Activated CD8-positive, alpha-beta T cell treated with anti-CD3 and anti-CD28 coated beads for 36 hours (primary cell): ENCODE measurements at regions not wholly inside any gene's neighbourhood (a gene's known extent, or its start where the extent isn't known, plus 50 kb on each side); places are given as distances from the start of the nearest gene placed in this dataset.

Experiments
- ATAC-seq: fragments of 200-7000 bp; cut with Tn5 transposase; one replicate; pipeline ENCODE4 v1.10.0; 2021; ENCODE audit warnings: mild to moderate bottlenecking, moderate library complexity
- CTCF ChIA-PET: fragments of 350-600 bp; sonication (Branson Sonifier 250); formaldehyde crosslinking; loops from one replicate; lab custom pipeline; 2021; ENCODE audit warnings: antibody characterized with exemption; lab: Charles Lee
- POLR2A ChIA-PET: fragments of 350-600 bp; sonication (Branson Sonifier 250); formaldehyde crosslinking; loops from one replicate; lab custom pipeline; 2021; ENCODE audit warnings: antibody characterized with exemption; lab: Charles Lee
- DNase-seq: peaks from one replicate; pipeline ENCODE4 v3.0.0-alpha.2; 2020
- H3K27ac Mint-ChIP-seq: one replicate; pipeline ENCODE4 v1.8.0; 2021; ENCODE audit warnings: mild to moderate bottlenecking, mixed read lengths
- H3K27me3 Mint-ChIP-seq: one replicate; pipeline ENCODE4 v1.8.0; 2021; ENCODE audit warnings: mixed read lengths
- H3K36me3 Mint-ChIP-seq: one replicate; pipeline ENCODE4 v1.8.0; 2021; ENCODE audit warnings: low read depth, mixed read lengths
- H3K4me1 Mint-ChIP-seq: one replicate; pipeline ENCODE4 v1.8.0; 2021; ENCODE audit warnings: low read depth, mixed read lengths
- H3K4me3 Mint-ChIP-seq: one replicate; pipeline ENCODE4 v1.8.0; 2021; ENCODE audit warnings: mild to moderate bottlenecking, moderate library complexity, mixed read lengths
- H3K9me3 Mint-ChIP-seq: one replicate; pipeline ENCODE4 v1.8.0; 2021; ENCODE audit warnings: mixed read lengths
- intact Hi-C: fragments of 100-400 bp; cut with micrococcal nuclease; formaldehyde crosslinking; loops from one replicate; pipeline ENCODE4 v1.10.0; 2022
- TF ChIP-seq, protein P1 (sequence below): fragments of 200-600 bp; IDR thresholded peaks from one replicate; pipeline ENCODE4 v1.8.0; 2022; ENCODE audit warnings: antibody characterized with exemption, mild to moderate bottlenecking

DNA sequence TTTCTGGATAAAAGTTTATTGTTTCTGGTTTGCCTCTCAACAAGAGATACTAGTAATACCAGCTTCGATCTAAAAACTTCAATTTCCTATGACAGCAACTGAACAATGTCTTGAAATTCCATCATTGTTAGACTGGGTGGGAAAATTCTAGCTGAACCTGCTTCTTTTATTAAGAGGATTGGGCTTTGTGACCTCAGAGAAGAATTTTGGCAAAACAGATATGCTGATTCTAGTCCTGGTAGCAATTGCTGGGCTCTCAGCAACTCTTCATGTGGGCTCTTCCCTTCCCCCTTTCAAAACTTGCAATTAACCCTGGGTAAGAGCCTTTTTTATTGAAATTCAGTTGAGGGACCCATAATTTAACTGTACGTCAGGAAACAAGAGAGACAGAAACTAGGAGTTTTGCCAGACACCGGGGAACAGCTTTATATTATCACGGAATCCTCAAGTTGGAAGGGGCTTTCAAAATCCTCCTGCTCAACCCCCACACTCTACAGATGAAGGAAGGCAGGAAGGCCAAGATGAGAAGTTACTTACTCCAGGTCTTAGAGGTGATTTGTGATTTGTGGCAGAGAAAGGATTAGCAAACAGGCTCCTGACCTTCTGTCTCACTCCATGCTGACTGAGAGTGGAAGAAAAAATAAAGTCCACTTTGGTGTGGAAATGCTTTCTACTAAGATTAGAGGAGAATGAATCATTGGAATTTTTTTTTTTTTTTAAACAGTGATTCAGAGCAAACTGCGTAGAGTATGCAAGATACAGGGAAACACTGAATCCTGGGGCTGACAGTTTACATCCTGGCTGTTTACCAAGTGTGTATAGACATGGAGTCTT is 239.0 kb upstream of the ATP2B1 start:
- intact Hi-C loops: loop anchor here (5.0 kb wide), 1 partner anchor 90 kb away; no protein-coding TSS in a partner anchor
- no peaks in the 10 kb centered on the region for H3K9me3 Mint-ChIP-seq
- H3K36me3 Mint-ChIP-seq: no peaks in the 10 kb centered on the region
- H3K27ac Mint-ChIP-seq: no peak overlapping the region
- H3K27me3 Mint-ChIP-seq: no peaks in the 10 kb centered on the region
- H3K4me1 Mint-ChIP-seq: peaks cover 51% of the 10 kb centered on the region
- peak; percentile 51 for ATAC-seq
- ChIA-PET CTCF (interaction anchor here (1.1 to 1.6 kb wide), 4 partner anchors 12 to 907 kb away, joined by 3 to 5 read pairs (median 3); no protein-coding TSS in a partner anchor), POLR2A (no interaction called here)
- H3K4me3 Mint-ChIP-seq: no peak overlapping the region
- DNase-seq: peak; percentile 9
- TF ChIP-seq, protein P1, sequence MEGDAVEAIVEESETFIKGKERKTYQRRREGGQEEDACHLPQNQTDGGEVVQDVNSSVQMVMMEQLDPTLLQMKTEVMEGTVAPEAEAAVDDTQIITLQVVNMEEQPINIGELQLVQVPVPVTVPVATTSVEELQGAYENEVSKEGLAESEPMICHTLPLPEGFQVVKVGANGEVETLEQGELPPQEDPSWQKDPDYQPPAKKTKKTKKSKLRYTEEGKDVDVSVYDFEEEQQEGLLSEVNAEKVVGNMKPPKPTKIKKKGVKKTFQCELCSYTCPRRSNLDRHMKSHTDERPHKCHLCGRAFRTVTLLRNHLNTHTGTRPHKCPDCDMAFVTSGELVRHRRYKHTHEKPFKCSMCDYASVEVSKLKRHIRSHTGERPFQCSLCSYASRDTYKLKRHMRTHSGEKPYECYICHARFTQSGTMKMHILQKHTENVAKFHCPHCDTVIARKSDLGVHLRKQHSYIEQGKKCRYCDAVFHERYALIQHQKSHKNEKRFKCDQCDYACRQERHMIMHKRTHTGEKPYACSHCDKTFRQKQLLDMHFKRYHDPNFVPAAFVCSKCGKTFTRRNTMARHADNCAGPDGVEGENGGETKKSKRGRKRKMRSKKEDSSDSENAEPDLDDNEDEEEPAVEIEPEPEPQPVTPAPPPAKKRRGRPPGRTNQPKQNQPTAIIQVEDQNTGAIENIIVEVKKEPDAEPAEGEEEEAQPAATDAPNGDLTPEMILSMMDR: no peak

DNA sequence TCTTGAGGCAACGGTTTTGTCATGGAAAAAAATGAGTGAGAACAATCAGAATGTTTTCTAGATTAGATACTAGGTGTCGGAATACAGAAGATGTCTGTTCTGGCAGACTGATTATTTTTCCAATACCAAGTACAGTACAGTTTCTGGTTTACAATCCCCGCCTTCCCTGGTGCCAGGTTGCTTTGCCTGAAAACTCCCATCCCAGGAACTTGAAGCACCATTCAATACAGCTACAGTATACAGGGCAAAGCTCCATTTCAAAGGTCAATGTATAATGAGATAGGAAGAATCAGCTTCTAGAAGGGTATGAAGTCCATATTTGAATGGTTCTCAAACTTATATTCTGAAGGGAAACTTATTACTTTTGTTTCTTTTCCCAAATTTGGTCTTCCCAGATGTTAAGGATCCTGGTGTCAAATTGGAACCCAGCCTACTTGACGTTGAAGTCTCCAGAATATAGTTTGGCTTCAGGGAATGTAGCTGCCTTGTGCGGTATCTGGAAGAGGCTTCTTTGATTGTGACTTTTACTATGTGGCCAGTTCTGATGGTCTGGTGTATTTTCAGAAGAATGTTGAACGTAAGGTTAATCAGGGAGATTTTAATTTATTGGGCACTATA is 238.0 kb upstream of the ATP2B1 start:
- no peak overlapping the region for H3K4me3 Mint-ChIP-seq
- CTCF ChIA-PET: interaction anchor here (1.1 to 1.6 kb wide), 3 partner anchors 13 to 908 kb away, joined by 3 read pairs; no protein-coding TSS in a partner anchor
- no peaks in the 10 kb centered on the region for H3K36me3 Mint-ChIP-seq
- no peaks in the 10 kb centered on the region for H3K9me3 Mint-ChIP-seq
- intact Hi-C loops: loop anchor here (5.0 kb wide), 1 partner anchor 89 kb away; no protein-coding TSS in a partner anchor
- DNase-seq: no peak
- TF ChIP-seq, protein P1: no peak
- POLR2A ChIA-PET: no interaction called here
- H3K4me1 Mint-ChIP-seq: peaks cover 51% of the 10 kb centered on the region
- H3K27me3 Mint-ChIP-seq: no peaks in the 10 kb centered on the region
- H3K27ac Mint-ChIP-seq: no peak overlapping the region
- ATAC-seq: no peak

DNA sequence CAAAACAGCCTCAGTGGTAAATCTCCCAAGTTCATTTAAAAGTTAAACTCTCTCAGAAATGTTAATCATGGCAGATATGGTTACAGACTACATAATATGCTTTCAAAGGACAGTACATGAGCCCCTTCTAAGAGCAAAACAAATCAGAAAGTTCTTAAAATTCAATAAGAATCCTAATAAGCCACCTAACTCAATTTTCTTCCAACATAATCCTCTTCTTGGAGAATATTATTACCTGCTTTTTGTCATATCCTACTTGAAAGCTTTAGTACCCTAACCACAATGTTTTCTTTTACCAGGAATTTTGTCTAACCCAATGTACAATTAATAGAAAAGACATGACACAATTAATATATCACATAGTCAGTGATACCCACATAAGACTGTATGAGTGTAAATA is 236.5 kb upstream of the ATP2B1 start:
- TF ChIP-seq, protein P1: no peak
- POLR2A ChIA-PET: no interaction called here
- H3K27ac Mint-ChIP-seq: no peak overlapping the region
- no peak overlapping the region for H3K4me3 Mint-ChIP-seq
- H3K27me3 Mint-ChIP-seq: no peaks in the 10 kb centered on the region
- H3K9me3 Mint-ChIP-seq: no peaks in the 10 kb centered on the region
- H3K4me1 Mint-ChIP-seq: peaks cover 40% of the 10 kb centered on the region
- CTCF ChIA-PET: no interaction called here
- DNase-seq (no peak), ATAC-seq (no peak)
- no peaks in the 10 kb centered on the region for H3K36me3 Mint-ChIP-seq
- intact Hi-C loops: loop anchor here (5.0 kb wide), 1 partner anchor 88 kb away; no protein-coding TSS in a partner anchor

DNA sequence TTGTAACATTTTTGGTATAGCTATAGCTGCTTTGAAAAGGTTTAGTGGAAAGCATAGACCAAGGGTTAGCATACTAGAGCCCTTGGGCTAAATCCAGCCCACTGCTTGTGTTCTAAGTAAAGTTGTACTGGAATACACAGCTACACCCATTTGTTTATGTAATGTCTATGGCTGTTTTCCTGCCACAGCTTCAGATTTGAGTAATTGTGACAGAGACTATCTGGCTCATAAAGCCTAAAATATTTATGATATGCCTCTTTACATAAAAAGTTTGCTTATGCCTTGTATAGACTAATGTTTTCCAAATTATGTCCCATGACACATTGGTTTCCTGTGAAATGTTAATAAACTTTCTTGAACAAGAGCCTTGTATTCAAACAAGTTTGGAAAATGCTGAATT is 234.8 kb upstream of the ATP2B1 start:
- ATAC-seq: no peak

More for the DNA sequence above, 234.8 kb upstream of the ATP2B1 start:
- H3K4me1 Mint-ChIP-seq: peaks cover 25% of the 10 kb centered on the region
- intact Hi-C loops: no loop called here
- H3K9me3 Mint-ChIP-seq: no peaks in the 10 kb centered on the region
- CTCF ChIA-PET: no interaction called here
- TF ChIP-seq, protein P1: no peak
- no peak overlapping the region for H3K4me3 Mint-ChIP-seq
- DNase-seq: no peak
- H3K27ac Mint-ChIP-seq: no peak overlapping the region
- no peaks in the 10 kb centered on the region for H3K36me3 Mint-ChIP-seq
- H3K27me3 Mint-ChIP-seq: no peaks in the 10 kb centered on the region
- POLR2A ChIA-PET: no interaction called here
